ENCODE measurements at regions not wholly inside any gene's neighbourhood (a gene's known extent, or its start where the extent isn't known, plus 50 kb on each side); places are given as distances from the start of the nearest gene placed in this dataset.

DNA sequence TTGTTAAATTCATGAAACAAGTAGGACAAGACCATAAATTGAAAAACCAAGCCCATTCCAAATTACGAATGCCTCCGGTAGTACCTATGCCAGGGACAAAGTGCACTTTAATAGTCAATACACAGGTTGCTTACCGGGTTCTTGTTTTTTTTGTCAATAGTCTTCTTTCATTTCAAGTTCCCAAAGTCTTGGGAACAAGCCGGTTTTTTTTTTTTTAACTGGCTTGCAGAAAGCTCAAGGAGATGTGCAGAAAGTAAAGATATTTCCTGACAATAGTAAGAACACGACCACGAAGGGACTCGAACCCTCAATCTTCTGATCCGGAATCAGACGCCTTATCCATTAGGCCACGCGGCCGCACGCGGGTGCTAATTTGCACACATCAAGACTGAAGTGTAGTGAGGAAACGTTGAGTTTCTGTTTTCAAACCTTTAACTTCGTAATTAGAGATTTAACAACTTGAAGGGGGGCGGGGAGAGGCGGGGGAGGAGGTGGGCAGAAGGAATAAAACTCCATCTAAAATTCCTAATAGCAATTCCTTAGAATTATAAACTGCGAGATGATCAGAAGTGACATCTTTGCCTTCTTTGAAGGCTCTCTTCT lies 181.0 kb downstream of the TRIM27 start:
- TF ChIP-seq, protein P1, sequence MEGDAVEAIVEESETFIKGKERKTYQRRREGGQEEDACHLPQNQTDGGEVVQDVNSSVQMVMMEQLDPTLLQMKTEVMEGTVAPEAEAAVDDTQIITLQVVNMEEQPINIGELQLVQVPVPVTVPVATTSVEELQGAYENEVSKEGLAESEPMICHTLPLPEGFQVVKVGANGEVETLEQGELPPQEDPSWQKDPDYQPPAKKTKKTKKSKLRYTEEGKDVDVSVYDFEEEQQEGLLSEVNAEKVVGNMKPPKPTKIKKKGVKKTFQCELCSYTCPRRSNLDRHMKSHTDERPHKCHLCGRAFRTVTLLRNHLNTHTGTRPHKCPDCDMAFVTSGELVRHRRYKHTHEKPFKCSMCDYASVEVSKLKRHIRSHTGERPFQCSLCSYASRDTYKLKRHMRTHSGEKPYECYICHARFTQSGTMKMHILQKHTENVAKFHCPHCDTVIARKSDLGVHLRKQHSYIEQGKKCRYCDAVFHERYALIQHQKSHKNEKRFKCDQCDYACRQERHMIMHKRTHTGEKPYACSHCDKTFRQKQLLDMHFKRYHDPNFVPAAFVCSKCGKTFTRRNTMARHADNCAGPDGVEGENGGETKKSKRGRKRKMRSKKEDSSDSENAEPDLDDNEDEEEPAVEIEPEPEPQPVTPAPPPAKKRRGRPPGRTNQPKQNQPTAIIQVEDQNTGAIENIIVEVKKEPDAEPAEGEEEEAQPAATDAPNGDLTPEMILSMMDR (conservative IDR thresholded peaks at IDR 0.05; ENCODE audit: low read length), result no peak
- no peak for TF ChIP-seq EZH2phosphoT487 (IDR thresholded peaks at IDR 0.05; ENCODE audit: borderline replicate concordance)
